GM19372 (cell line): ENCODE measurements at regions not wholly inside any gene's neighbourhood (a gene's known extent, or its start where the extent isn't known, plus 50 kb on each side); places are given as distances from the start of the nearest gene placed in this dataset.

Experiments
- ATAC-seq: cut with Tn5 transposase; IDR thresholded peaks from one replicate; pipeline ENCODE4 v1.9.1; 2021; ENCODE audit warnings: mild to moderate bottlenecking, low read depth, moderate library complexity; ENCODE audit not compliant: unreplicated experiment

GRCh38 chr17:34098699-34099098 is 156.4 kb upstream of the CCL2 start:
- ATAC-seq: no peak

DNA sequence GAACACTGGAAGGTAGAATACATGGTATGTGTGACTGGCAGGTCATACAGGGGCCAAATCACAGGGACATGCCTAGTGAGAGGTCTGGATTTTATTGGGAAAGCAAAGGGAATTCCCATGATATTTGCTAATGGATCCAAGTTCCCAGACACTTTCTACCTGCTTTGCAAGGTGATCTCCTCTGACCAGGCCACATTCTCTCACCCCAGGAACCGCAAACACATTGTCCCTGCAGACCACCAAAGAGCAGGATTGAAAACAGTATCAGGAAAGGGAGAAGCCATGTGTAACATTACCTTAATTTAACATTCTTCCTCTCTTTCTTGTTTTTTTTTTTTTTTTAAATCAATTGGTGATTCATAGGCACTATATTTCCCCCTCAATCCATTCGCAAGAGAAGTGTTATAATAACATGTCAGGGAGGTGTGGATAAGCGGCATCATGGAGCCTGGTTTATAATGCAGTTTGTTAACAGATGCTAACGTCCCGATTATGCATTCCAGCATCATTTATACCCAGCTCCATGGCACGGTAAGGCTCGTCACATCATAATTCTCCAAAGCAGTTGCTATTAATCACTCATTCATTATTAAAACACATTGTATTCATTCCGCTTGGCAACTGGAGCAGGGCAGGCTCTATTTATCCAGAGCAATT is 155.1 kb upstream of the CCL2 start:
- ATAC-seq: no peak

GRCh38 chr17:34107019-34107418 is 148.1 kb upstream of the CCL2 start:
- ATAC-seq: no peak

- no peak for ATAC-seq
These were observed 144.8 kb upstream of the CCL2 start for GRCh38 chr17:34110315-34110714.

DNA sequence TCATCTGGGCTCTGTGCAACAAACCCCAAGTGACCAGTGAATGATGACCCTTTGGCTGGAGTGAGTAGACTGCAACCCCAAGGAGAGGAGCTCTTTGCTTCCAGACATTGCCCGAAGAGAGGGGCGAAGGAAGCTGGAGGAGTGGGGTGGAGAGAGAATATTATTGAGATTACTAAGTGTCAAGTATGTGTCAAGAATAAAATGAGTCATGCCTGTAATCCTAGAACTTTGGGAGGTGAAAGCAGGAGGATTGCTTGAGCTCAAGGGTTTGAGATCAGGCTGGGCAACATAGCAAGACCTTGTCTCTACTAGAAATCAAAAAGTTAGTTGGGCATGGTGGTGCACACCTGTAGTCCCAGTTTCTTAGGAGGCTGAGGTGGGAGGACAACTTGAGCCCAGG is 142.0 kb upstream of the CCL2 start:
- ATAC-seq: no peak

GRCh38 chr17:34114174-34114573 is 140.9 kb upstream of the CCL2 start:
- ATAC-seq: no peak

DNA sequence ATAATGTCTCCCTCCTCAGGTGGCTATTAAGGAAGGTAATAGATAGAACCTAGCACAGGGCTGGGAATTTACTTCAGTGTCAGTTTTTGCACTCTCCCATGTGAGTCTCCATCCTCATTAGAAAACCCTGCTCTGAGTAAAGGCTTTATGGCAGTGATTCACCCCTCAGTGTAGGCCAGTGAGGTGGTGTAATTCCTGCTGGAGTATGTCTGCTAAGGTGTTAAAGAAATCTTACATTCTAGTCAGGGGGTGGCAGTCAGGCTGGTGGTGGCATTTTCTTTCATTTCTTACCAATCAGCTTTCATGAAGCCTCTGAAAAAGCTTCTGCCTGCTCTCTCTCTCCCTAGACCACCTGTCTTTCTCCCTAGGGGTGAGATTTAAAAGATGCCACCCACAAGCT is 138.8 kb upstream of the CCL2 start:
- ATAC-seq: no peak

DNA sequence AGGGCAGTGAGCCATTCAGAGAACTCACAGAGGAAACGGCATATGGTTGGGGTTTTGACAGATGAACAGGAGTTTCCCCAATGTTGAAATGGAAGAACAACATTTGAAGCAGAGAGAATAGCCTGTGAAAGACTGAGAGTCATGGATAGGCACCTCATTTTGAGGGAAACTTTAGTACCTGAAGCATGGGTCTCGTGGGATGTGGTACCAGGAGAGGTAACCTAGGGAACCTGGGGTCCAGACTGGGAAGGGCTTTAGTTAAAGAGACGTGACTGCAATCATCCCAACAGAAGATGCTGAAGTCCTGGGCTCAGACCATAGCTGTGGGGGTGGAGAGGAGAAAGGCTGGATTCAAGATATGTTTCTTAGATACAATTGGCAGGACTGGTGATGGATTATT is 137.8 kb upstream of the CCL2 start:
- ATAC-seq: no peak

GRCh38 chr17:34117811-34118210 is 137.3 kb upstream of the CCL2 start:
- no peak for ATAC-seq

DNA sequence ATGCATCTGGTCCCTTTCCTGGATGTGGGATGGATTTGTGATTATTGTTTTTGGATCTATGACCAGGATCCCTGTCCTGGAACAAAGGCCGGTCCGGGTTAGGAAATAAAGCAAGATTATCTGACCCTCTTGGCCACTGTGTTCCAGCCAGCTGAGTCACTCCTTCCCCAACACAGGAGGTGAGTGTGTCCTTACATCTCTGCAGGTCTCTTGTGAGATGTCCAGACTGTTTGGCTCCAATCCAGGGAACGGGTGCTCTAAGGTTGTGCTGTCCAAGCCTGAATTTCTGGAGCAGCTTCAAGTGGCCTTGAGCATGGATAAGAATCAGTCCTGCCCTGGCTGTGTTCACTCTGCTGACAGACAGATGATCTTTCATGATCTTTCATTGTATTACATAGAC is 136.5 kb upstream of the CCL2 start:
- ATAC-seq: no peak

- ATAC-seq: no peak
These were observed 133.8 kb upstream of the CCL2 start for GRCh38 chr17:34121311-34121710.

GRCh38 chr17:34122515-34122914 is 132.6 kb upstream of the CCL2 start:
- ATAC-seq: no peak

- no peak for ATAC-seq
These were observed 130.1 kb upstream of the CCL2 start for GRCh38 chr17:34125010-34125409.

- no peak for ATAC-seq
These were observed 129.2 kb upstream of the CCL2 start for GRCh38 chr17:34125921-34126320.

GRCh38 chr17:34126496-34126895 is 128.6 kb upstream of the CCL2 start:
- ATAC-seq: no peak

DNA sequence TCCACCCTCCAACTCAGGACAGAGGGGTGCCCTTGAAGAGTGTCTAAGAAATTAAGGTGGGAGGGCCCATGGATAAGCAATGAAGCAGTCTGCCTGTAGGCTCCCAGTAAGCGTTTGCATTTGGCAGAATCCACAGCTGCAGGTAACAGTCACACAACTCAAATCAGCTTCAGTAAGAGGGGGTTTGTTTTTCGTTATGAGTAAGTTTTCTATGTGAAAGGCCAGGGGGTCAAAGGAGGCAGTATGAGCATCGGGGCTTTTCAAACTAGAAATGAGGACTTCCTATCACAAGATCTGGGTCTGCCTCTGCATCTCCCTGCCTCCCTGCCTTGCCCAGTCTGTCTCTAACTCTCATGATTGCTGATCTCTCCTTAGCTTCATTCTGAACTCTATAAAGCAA is 128.1 kb upstream of the CCL2 start:
- ATAC-seq: no peak

GRCh38 chr17:34130544-34130943 is 124.5 kb upstream of the CCL2 start:
- no peak for ATAC-seq

GRCh38 chr17:34131386-34131785 is 123.7 kb upstream of the CCL2 start:
- no peak for ATAC-seq

- ATAC-seq: no peak
These were observed 121.7 kb upstream of the CCL2 start for GRCh38 chr17:34133350-34133749.

DNA sequence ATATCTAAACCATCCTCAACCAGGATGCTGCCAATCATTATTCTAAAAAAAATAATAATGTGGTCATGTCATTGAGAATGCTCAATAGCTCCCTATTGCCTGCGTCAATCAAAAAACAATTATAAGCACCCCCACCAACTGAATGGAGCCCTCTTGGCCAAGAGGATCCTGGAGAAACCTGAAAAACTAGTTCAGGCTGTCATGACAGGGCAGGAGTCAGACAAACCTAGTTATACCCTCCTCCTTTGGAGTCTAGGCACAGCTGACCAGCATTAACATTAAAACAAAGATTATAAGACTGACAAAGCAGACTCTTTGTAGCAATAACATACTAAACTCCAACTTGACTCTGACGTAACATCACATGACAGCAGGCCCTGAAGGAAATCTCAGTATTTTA is 119.2 kb upstream of the CCL2 start:
- ATAC-seq: no peak

DNA sequence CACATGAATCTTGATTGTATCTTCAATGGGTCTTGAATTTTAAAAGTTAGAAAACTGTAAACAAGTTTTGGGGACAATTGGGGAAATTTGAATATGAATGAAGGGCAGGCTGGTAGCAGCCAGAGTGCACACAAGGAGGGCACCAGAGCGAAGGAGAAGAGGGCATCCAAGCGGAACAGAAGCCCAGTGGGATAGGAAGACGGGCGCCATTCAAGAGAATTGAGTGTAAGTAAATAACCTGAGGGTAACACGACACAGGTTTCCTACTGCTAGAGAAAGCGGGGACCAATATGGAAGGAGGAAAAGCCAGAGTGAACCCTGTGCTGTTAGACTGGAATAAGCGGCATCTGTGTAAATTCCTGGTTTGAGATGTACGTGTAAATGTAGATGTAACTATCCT is 115.1 kb upstream of the CCL2 start:
- ATAC-seq: no peak

- ATAC-seq: no peak
These were observed 113.5 kb upstream of the CCL2 start for GRCh38 chr17:34141590-34141989.

DNA sequence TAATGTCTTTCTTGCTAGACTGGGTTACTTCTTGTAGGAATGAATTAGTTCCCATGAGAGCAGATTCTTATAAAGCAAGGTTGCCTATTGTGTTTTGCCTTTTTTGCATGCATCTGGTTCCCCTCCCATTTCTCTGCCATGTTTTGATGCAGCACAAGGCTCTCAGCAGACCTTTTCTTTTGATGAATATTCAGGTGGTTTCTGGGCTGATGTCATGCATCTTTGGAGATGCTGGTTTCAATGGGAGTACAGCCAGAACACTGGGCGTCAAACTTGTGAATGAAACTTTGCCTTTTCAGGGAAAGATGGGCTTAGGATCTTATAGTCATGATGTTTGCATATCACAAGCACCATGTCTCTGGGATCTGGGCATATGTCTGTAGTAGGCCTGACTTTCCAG is 111.7 kb upstream of the CCL2 start:
- ATAC-seq: no peak
